HEK293 (cell line): ENCODE measurements at regions not wholly inside any gene's neighbourhood (a gene's known extent, or its start where the extent isn't known, plus 50 kb on each side); places are given as distances from the start of the nearest gene placed in this dataset.

Experiments
- REPIN1 ChIP-seq: fragments of 450-650 bp; formaldehyde crosslinking; IDR thresholded peaks from 2 replicates; pipeline ENCODE4 v1.5.1; 2017; ENCODE audit warnings: missing biosample characterization, missing genetic modification characterization, low read depth
- TCF7L2 ChIP-seq: IDR thresholded peaks from 2 replicates; pipeline ENCODE4 v1.6.1; 2011; ENCODE audit warnings: low read depth, mild to moderate bottlenecking, inconsistent platforms, low read length, moderate library complexity, borderline replicate concordance
- ZBTB48 ChIP-seq: fragments of 450-650 bp; formaldehyde crosslinking; IDR thresholded peaks from 2 replicates; pipeline ENCODE4 v1.5.1; 2016; ENCODE audit warnings: missing biosample characterization, missing genetic modification characterization
- ZFP3 ChIP-seq: fragments of 450-650 bp; formaldehyde crosslinking; IDR thresholded peaks from 2 replicates; pipeline ENCODE4 v1.5.1; 2016; ENCODE audit warnings: low read depth, missing biosample characterization, missing genetic modification characterization
- ZNF114 ChIP-seq: fragments of 450-650 bp; formaldehyde crosslinking; IDR thresholded peaks from 2 replicates; pipeline ENCODE4 v1.5.0; 2017; ENCODE audit warnings: missing biosample characterization, missing genetic modification characterization
- ZNF174 ChIP-seq: fragments of 450-650 bp; formaldehyde crosslinking; IDR thresholded peaks from 2 replicates; pipeline ENCODE4 v1.5.0; 2017; ENCODE audit warnings: missing biosample characterization, mild to moderate bottlenecking, missing genetic modification characterization
- ZNF274 ChIP-seq, 2 experiments: fragments of 200-500 bp in 1 of 2; fragments of 450-650 bp in 1 of 2; sonication (Bioruptor generic) in 1 of 2; formaldehyde crosslinking in 1 of 2; IDR thresholded peaks; 2 replicates each; pipeline versions ENCODE4 v1.5.1 to v1.6.1; 2014 to 2016; ENCODE audit warnings: borderline replicate concordance in 1 of 2, inconsistent platforms in 1 of 2, low read length in 1 of 2, missing biosample characterization in 1 of 2, missing genetic modification characterization in 1 of 2
- ZNF37A ChIP-seq: fragments of 450-650 bp; IDR thresholded peaks from 2 replicates; pipeline ENCODE4 v1.5.1; 2018; ENCODE audit warnings: missing biosample characterization, missing genetic modification characterization
- ZNF416 ChIP-seq: fragments of 450-650 bp; formaldehyde crosslinking; IDR thresholded peaks from 2 replicates; pipeline ENCODE4 v1.5.1; 2016; ENCODE audit warnings: missing biosample characterization, missing genetic modification characterization
- ZNF596 ChIP-seq: fragments of 450-650 bp; IDR thresholded peaks from 2 replicates; pipeline ENCODE4 v1.5.0; 2018; ENCODE audit warnings: missing biosample characterization, mild to moderate bottlenecking, missing genetic modification characterization, moderate library complexity
- ZNF660 ChIP-seq: fragments of 450-650 bp; IDR thresholded peaks from 2 replicates; pipeline ENCODE4 v1.5.1; 2018; ENCODE audit warnings: missing biosample characterization, mild to moderate bottlenecking, missing genetic modification characterization
- ZNF704 ChIP-seq: fragments of 450-650 bp; formaldehyde crosslinking; IDR thresholded peaks from 2 replicates; pipeline ENCODE4 v1.5.1; 2016; ENCODE audit warnings: missing biosample characterization, missing genetic modification characterization
- TF ChIP-seq, protein P1 (sequence below): fragments of 450-650 bp; formaldehyde crosslinking; IDR thresholded peaks from 2 replicates; pipeline ENCODE4 v1.5.1; 2016; ENCODE audit warnings: missing biosample characterization, missing genetic modification characterization
- TF ChIP-seq, protein P2 (sequence below): fragments of 450-650 bp; formaldehyde crosslinking; IDR thresholded peaks from 2 replicates; pipeline ENCODE4 v1.5.1; 2016; ENCODE audit warnings: missing biosample characterization, missing genetic modification characterization, low read depth

GRCh38 chr4:124092541-124092984 is 620.0 kb downstream of the ANKRD50 start:
- TF ChIP-seq, protein P1, sequence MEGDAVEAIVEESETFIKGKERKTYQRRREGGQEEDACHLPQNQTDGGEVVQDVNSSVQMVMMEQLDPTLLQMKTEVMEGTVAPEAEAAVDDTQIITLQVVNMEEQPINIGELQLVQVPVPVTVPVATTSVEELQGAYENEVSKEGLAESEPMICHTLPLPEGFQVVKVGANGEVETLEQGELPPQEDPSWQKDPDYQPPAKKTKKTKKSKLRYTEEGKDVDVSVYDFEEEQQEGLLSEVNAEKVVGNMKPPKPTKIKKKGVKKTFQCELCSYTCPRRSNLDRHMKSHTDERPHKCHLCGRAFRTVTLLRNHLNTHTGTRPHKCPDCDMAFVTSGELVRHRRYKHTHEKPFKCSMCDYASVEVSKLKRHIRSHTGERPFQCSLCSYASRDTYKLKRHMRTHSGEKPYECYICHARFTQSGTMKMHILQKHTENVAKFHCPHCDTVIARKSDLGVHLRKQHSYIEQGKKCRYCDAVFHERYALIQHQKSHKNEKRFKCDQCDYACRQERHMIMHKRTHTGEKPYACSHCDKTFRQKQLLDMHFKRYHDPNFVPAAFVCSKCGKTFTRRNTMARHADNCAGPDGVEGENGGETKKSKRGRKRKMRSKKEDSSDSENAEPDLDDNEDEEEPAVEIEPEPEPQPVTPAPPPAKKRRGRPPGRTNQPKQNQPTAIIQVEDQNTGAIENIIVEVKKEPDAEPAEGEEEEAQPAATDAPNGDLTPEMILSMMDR (tag by site-specific recombination) = no peak
- no peak for TF ChIP-seq ZNF704
- no peak for TF ChIP-seq ZNF596 (tag by site-specific recombination)
- no peak for TF ChIP-seq ZNF274 (IDR thresholded peaks at IDR 0.05; ENCODE audit: low read length)
- no peak for TF ChIP-seq ZNF274 (tag by site-specific recombination; IDR thresholded peaks at IDR 0.05; ENCODE audit: borderline replicate concordance)
- TF ChIP-seq ZNF174 (tag by site-specific recombination) = no peak
- no peak for TF ChIP-seq ZNF660 (tag by site-specific recombination)
- TF ChIP-seq, protein P2, sequence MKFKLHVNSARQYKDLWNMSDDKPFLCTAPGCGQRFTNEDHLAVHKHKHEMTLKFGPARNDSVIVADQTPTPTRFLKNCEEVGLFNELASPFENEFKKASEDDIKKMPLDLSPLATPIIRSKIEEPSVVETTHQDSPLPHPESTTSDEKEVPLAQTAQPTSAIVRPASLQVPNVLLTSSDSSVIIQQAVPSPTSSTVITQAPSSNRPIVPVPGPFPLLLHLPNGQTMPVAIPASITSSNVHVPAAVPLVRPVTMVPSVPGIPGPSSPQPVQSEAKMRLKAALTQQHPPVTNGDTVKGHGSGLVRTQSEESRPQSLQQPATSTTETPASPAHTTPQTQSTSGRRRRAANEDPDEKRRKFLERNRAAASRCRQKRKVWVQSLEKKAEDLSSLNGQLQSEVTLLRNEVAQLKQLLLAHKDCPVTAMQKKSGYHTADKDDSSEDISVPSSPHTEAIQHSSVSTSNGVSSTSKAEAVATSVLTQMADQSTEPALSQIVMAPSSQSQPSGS (tag by site-specific recombination) = no peak
- no peak for TF ChIP-seq ZNF416 (tag by site-specific recombination)
- no peak for TF ChIP-seq ZNF37A
- TF ChIP-seq ZBTB48 = no peak
- no peak for TF ChIP-seq TCF7L2
- TF ChIP-seq ZNF114 (tag by site-specific recombination) = no peak
- TF ChIP-seq REPIN1 (tag by site-specific recombination) = no peak
- TF ChIP-seq ZFP3 (tag by site-specific recombination) = no peak
